ENCODE measurements at regions not wholly inside any gene's neighbourhood (a gene's known extent, or its start where the extent isn't known, plus 50 kb on each side); places are given as distances from the start of the nearest gene placed in this dataset.

DNA sequence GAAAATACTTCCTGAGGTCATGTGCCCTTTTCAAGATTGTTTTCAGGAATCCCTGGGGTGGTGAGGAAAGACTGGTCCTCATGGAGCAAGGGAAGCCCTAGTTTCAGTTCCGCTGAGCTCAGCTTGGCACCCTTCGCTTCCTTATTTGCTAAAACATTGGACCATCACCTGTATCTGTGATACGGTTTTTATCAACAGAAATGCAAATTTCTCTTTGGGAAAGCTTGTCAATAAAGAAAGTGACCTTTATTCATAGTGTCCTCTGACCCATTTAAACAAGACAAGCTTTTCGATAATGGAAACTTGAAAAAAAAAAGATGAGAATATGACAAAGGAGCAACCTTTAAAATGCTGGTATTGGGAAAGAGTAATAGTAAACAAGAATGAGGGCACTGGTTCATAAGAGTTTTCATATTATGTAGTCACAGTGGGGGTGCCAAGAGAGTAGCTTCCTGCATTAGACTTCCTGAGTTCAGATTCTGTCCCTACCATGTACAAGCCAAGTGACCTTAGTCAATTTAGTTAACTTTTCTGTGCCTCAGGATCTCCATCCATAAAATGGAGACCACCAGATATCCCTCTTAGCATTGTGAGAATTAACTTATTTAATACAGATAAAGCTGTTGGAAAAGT, 57.0 kb upstream of the RAI2 start:
- TF ChIP-seq, protein P1, sequence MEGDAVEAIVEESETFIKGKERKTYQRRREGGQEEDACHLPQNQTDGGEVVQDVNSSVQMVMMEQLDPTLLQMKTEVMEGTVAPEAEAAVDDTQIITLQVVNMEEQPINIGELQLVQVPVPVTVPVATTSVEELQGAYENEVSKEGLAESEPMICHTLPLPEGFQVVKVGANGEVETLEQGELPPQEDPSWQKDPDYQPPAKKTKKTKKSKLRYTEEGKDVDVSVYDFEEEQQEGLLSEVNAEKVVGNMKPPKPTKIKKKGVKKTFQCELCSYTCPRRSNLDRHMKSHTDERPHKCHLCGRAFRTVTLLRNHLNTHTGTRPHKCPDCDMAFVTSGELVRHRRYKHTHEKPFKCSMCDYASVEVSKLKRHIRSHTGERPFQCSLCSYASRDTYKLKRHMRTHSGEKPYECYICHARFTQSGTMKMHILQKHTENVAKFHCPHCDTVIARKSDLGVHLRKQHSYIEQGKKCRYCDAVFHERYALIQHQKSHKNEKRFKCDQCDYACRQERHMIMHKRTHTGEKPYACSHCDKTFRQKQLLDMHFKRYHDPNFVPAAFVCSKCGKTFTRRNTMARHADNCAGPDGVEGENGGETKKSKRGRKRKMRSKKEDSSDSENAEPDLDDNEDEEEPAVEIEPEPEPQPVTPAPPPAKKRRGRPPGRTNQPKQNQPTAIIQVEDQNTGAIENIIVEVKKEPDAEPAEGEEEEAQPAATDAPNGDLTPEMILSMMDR (IDR thresholded peaks at IDR 0.05 in 2 of 3, conservative IDR thresholded peaks at IDR 0.05 in 1 of 3; ENCODE audit: insufficient read depth in 2 of 3, low read depth in 1 of 3, low read length in 3 of 3): no peak
- TF ChIP-seq, protein P2, sequence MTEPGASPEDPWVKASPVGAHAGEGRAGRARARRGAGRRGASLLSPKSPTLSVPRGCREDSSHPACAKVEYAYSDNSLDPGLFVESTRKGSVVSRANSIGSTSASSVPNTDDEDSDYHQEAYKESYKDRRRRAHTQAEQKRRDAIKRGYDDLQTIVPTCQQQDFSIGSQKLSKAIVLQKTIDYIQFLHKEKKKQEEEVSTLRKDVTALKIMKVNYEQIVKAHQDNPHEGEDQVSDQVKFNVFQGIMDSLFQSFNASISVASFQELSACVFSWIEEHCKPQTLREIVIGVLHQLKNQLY (CRISPR knock-in tag; conservative IDR thresholded peaks at IDR 0.05): no peak
- no peak for TF ChIP-seq CBX8 (IDR thresholded peaks at IDR 0.05; ENCODE audit: borderline replicate concordance, extremely low read depth, low read depth, low read length, poor library complexity, severe bottlenecking)
- no peak for TF ChIP-seq POLR2A (conservative IDR thresholded peaks at IDR 0.05)
- TF ChIP-seq GABPB1 (CRISPR knock-in tag; IDR thresholded peaks at IDR 0.05): no peak

Data from K562 (cell line).